Caki2 (cell line): ENCODE measurements at regions not wholly inside any gene's neighbourhood (a gene's known extent, or its start where the extent isn't known, plus 50 kb on each side); places are given as distances from the start of the nearest gene placed in this dataset.

Source experiments
- DNase-seq: peaks from one replicate; pipeline ENCODE4 v3.0.0-alpha.2; 2015; ENCODE audit warnings: low read depth
- in situ Hi-C: cut with HindIII; loops from 2 replicates; pipeline ENCODE4 v1.10.0; 2016; ENCODE audit warnings: low sequenced_read_pairs, low pct_unique_long_range_greater_than_20kb, mixed read lengths

- in situ Hi-C loops, result no loop called here
- no peak for DNase-seq
These were observed 167.8 kb downstream of the RAB28 start for GRCh38 chr4:13316354-13316753.

GRCh38 chr4:13313856-13314255 lies 170.3 kb downstream of the RAB28 start:
- in situ Hi-C loops, result no loop called here
- no peak for DNase-seq

- in situ Hi-C loops, result no loop called here
- DNase-seq, result no peak
These were observed 171.9 kb downstream of the RAB28 start for GRCh38 chr4:13312264-13312663.

- in situ Hi-C loops, result no loop called here
- no peak for DNase-seq
These were observed 174.4 kb downstream of the RAB28 start for GRCh38 chr4:13309751-13310150.

- in situ Hi-C loops, result no loop called here
- DNase-seq, result no peak
These were observed 177.8 kb downstream of the RAB28 start for GRCh38 chr4:13306356-13306755.

- DNase-seq, result no peak
- in situ Hi-C loops, result no loop called here
These were observed 181.3 kb downstream of the RAB28 start for GRCh38 chr4:13302876-13303275.

- no peak for DNase-seq
- in situ Hi-C loops, result no loop called here
These were observed 184.8 kb downstream of the RAB28 start for GRCh38 chr4:13299343-13299742.

GRCh38 chr4:13298655-13299054 lies 185.5 kb downstream of the RAB28 start:
- DNase-seq, result no peak
- in situ Hi-C loops, result no loop called here

GRCh38 chr4:13296986-13297385 lies 187.2 kb downstream of the RAB28 start:
- in situ Hi-C loops, result no loop called here
- no peak for DNase-seq

- no peak for DNase-seq
- in situ Hi-C loops, result no loop called here
These were observed 189.1 kb downstream of the RAB28 start for GRCh38 chr4:13294961-13295605.

GRCh38 chr4:13292372-13292771 lies 191.8 kb downstream of the RAB28 start:
- in situ Hi-C loops, result no loop called here
- no peak for DNase-seq

- no peak for DNase-seq
- in situ Hi-C loops, result no loop called here
These were observed 194.7 kb downstream of the RAB28 start for GRCh38 chr4:13289391-13289790.

GRCh38 chr4:13285336-13285735 lies 198.8 kb downstream of the RAB28 start:
- in situ Hi-C loops, result no loop called here
- DNase-seq, result no peak

GRCh38 chr4:13284932-13285331 lies 199.2 kb downstream of the RAB28 start:
- in situ Hi-C loops, result no loop called here
- DNase-seq, result no peak

- no peak for DNase-seq
- in situ Hi-C loops, result no loop called here
These were observed 207.8 kb downstream of the RAB28 start for GRCh38 chr4:13276357-13276756.

- DNase-seq, result no peak
- in situ Hi-C loops, result no loop called here
These were observed 215.4 kb downstream of the RAB28 start for GRCh38 chr4:13268703-13269102.

- DNase-seq, result no peak
- in situ Hi-C loops, result no loop called here
These were observed 216.0 kb downstream of the RAB28 start for GRCh38 chr4:13268165-13268564.

- in situ Hi-C loops, result no loop called here
- no peak for DNase-seq
These were observed 217.0 kb downstream of the RAB28 start for GRCh38 chr4:13267091-13267490.

GRCh38 chr4:13266687-13267086 lies 217.5 kb downstream of the RAB28 start:
- in situ Hi-C loops, result no loop called here
- no peak for DNase-seq

GRCh38 chr4:13263967-13264525 lies 220.1 kb downstream of the RAB28 start:
- in situ Hi-C loops, result no loop called here
- DNase-seq, result no peak
